NCI-H146 (cell line): ENCODE measurements at regions not wholly inside any gene's neighbourhood (a gene's known extent, or its start where the extent isn't known, plus 50 kb on each side); places are given as distances from the start of the nearest gene placed in this dataset.
"Not testable (repeated sequence)": the region's sequence is repeated elsewhere in the genome, so short reads cannot be mapped to it uniquely, and the experiment has no call there.

Experiments
- DNase-seq: peaks from one replicate; lab custom pipeline; 2025; lab: John Stamatoyannopoulos, UW

GRCh38 chr10:8790390-8790789, 735.9 kb downstream of the GATA3 start:
- DNase-seq, result no peak

GRCh38 chr10:8794860-8795259, 740.4 kb downstream of the GATA3 start:
- no peak for DNase-seq

- no peak for DNase-seq
Measured at GRCh38 chr10:8800426-8800825, 745.9 kb downstream of the GATA3 start.

DNA sequence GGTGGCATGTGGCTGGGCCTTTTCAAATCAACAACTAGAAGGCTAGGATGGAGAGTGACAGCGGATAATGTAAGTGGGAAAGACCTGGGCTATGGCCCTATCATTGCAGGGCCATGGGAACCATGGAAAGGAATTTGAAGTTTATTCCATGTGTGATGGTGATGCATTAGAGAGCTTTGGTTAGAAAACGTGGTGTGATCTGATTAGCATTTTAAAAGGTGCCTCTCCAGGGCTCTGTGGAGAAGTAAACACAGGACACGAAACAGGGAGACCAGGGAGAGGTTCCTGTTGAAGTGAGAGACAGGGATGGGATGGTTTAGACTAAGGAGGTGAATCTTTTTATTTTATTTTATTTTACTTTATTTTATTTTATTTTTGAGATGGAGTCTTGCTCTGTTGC, 749.5 kb downstream of the GATA3 start:
- DNase-seq, result no peak

- DNase-seq, result no peak
Measured at GRCh38 chr10:8810677-8811076, 756.2 kb downstream of the GATA3 start.

GRCh38 chr10:8811201-8811600, 756.7 kb downstream of the GATA3 start:
- no peak for DNase-seq

- DNase-seq, result no peak
Measured at GRCh38 chr10:8815969-8816368, 761.5 kb downstream of the GATA3 start.

- DNase-seq, result no peak
Measured at GRCh38 chr10:8817299-8817698, 762.8 kb downstream of the GATA3 start.

GRCh38 chr10:8825611-8826010, 771.1 kb downstream of the GATA3 start:
- no peak for DNase-seq

DNA sequence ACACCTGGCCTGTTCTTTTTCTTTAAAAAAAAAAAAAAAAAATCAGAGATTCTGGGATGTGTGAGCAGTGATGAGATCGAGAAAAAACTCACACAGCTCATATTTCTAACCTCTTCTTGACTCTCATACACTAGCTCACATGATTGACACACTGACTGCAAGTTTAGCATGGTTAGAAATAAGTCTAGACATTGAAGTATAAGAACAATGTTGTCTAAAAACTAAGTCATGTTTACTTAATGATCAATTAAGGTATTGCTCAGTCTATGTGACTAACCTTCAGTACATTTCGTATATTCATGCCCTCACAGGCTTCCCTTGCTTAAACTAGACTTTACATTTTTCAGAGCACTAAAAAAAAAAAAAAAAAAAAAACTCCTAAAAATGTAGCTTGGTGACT, 775.1 kb downstream of the GATA3 start:
- DNase-seq, result no peak

DNA sequence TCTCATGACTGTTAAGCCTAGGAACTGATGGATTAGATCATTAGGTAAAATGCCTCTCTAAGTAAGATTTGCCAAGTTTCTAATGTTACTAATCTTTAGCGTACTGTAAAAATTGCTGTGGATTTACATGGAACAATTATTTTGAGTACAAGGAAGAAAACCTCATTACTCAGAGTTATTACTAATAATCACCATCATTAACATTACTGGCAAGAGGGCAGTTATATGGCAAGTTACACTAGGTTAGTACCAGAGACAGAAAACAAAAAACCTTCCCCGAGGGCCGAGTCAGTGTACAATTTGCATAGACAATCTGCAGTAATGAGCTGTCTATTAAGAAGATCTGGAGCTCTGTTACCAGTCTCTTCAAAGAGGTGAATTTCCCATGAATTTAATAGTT, 775.6 kb downstream of the GATA3 start:
- no peak for DNase-seq

DNA sequence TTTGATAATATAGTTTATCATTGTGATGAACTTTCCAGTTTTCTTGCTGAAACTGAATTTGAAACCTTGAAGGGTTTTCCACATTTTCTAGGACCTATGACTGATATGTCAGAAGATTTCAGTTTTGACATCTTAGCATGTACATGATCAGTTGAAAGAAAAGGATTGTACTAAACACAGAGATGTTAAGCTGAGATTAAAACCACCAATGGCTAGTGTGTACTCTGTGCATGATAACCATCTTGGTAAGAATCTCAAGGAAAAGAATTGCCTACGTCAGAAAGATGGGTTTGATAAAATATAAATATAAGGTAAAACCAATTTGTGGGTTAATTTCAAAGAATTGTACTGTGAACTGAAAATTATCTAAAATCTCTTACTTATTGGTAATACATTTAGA, 776.4 kb downstream of the GATA3 start:
- no peak for DNase-seq

- no peak for DNase-seq
Measured at GRCh38 chr10:8835453-8836167, 781.1 kb downstream of the GATA3 start.

DNA sequence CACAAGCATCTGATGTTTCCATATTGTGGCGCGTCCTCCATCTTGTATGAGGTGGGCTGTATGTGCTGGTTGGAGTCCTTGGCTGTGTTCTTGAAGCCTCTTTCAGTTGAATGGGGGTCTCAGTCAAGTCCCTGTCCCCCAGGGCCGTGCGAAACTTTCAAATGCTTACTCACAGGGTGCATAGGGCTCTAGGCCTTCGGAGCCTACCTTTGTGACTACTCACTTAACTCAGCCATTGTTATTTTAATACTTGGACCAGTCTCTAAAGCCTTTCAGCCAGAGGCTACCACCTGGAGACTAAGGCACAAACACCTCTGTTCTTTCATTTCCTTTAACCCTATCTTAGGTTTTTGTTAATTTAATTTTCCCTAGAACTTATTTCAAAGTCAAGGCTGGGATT, 785.9 kb downstream of the GATA3 start:
- no peak for DNase-seq

DNA sequence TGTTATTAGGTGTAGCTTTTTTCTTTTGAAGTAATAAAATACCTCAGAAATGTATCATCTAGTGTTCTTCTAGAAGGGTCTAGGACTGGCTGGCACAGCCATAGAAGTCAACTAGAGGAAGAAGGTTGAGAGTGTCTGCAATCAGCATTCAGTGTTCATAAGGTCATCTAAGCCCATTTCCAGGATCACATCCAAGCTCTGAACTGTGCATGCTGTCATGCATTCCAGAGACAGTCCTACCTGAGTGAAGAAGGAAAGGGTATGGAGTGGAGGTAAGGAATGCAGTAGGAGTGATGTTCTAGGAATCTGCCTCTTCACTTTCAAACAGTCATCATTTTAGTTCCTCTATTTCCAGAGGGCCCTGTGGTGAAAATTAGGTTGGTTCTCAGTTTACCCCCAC, 789.7 kb downstream of the GATA3 start:
- no peak for DNase-seq

- no peak for DNase-seq
Measured at GRCh38 chr10:8852546-8852945, 798.1 kb downstream of the GATA3 start.

DNA sequence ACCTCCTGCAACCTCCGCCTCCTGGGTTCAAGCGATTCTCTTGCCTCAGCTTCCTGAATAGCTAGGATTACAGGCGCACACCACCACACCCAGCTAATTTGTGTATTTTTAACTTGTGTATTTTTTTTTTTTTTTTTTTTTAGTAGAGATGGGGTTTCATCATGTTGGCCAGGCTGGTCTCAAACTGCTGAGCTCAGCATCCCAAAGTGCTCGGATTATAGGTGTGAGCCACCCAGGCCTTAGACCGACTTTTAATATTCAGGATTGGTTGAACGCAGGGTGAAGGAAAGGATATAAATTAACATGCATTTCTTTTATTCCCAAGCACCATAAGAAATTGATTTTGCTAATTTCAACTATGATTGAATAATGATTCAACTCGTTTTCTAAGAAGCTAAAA, 798.6 kb downstream of the GATA3 start:
- no peak for DNase-seq

DNA sequence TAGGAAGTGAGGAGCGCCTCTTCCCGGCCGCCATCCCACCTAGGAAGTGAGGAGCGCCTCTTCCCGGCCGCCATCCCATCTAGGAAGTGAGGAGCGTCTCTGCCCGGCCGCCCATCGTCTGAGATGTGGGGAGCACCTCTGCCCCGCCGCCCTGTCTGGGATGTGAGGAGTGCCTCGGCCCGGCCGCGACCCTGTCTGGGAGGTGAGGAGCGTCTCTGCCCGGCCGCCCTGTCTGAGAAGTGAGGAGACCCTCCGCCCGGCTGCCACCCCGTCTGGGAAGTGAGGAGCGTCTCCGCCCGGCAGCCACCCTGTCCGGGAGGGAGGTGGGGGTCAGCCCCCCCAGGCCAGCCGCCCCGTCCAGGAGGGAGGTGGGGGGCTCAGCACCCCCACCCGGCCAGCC, 814.4 kb downstream of the GATA3 start:
- DNase-seq, result not testable (repeated sequence)

DNA sequence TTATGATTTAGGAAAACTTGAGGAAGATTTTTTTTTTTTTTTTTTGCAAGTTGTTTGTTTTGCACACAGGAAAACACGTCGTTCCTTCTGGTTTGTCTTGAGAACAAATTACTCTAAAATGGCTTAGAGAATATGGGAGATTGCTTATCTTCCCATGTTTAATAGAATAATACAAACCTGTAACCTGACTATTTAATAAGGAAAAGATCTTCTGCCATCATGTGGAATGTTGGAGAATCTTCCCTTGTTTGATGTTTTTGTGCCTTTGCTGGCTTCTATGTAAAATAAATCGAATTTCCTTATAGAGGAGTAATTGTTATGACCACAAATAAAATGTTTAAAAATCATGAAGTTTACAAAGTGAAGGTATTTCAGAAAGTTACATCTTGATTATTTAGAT, 818.8 kb downstream of the GATA3 start:
- no peak for DNase-seq

DNA sequence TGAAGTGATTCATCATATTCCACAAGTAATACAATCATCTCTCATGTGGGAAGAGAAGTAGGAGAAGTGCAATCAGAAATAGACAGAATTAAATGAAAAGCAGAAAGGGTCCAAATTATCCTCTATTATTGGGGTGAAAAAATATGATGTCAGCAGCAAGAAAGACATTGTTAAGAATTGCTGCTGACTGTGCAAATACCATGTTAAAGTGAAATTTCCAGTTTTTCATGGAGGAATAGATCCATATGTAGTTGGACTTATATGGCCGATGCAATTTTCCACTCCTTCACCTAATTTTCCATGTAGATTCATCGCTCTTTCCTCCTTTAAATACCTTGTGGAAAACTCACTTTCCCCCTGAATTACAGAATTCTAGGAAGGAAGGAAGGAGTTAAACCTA, 819.8 kb downstream of the GATA3 start:
- no peak for DNase-seq

DNA sequence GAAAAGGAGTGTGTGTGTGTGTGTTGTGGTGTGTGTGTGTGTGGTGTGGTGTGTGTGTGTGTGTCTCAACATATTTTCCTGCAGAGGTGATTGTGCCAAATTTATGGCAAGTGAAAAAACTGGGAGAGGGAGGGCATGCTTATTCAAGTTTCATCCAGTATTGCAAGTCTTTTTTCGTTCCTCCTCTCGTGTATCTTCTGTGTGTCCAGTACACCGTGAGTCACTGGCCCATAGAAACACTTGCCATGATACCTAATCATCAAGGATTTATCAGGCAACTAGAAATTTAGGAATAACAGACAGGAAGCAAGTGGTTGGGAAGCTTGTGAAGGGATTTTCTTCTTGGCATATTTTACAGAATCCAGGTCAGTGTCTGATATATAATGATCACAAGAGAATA, 820.5 kb downstream of the GATA3 start:
- no peak for DNase-seq

DNA sequence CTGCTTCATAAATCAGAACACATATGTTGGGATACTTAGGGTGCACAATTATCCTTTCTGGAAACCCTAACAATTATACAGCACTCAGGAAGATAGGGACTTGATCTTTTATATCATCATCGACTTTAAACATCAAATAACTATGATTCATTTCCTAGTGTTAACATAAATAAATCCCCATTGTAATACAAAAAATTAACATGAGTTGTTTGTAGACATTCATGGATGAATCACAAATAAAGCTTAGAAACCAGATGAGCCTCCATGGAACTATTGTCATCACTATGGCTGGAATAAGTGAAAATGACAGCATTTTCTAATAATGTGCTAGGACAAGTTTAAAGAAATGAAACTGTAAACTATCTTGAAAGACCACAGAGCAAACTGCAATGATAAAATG, 821.7 kb downstream of the GATA3 start:
- DNase-seq, result no peak

- DNase-seq, result no peak
Measured at GRCh38 chr10:8889538-8889937, 835.0 kb downstream of the GATA3 start.

DNA sequence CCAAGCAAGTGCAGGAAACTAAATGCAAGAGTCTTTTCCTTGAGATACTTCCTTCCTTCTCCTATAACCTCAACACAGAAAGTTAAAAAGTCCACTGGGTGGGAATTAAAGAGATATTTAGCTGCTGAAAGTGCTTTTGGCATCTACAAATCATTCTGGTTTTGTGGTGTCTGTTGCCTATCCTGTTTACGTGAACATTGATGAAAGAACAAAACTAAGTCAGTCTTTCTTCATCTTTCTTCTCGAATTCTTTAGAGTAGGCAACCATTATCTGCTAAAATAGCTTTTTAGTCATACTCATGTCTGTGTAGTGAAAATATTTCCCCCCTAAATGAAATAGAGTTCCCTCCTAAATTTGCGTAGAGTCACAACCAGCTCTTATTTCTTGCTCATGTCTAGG, 838.6 kb downstream of the GATA3 start:
- no peak for DNase-seq

- no peak for DNase-seq
Measured at GRCh38 chr10:8894148-8894547, 839.7 kb downstream of the GATA3 start.
